ENCODE measurements at regions not wholly inside any gene's neighbourhood (a gene's known extent, or its start where the extent isn't known, plus 50 kb on each side); places are given as distances from the start of the nearest gene placed in this dataset.

- CTCF ChIA-PET: no interaction called here
- TF ChIP-seq PKNOX1 (IDR thresholded peaks at IDR 0.05): no peak
- no peak for TF ChIP-seq L3MBTL2 (conservative IDR thresholded peaks at IDR 0.05)
- no peak for TF ChIP-seq FOXA1 (IDR thresholded peaks at IDR 0.05)
- no peak for TF ChIP-seq SUZ12 (IDR thresholded peaks at IDR 0.05)
- TF ChIP-seq NFRKB (IDR thresholded peaks at IDR 0.05): no peak
- TF ChIP-seq ZNF384 (IDR thresholded peaks at IDR 0.05): no peak
- no peak for DNase-seq (ENCODE audit: extremely low spot score)
- POLR2A ChIA-PET: no interaction called here
Observed at GRCh38 chr1:4375812-4376211, 278.6 kb upstream of the AJAP1 start.

GRCh38 chr1:4379451-4380175 is 274.8 kb upstream of the AJAP1 start:
- TF ChIP-seq LEF1 (IDR thresholded peaks at IDR 0.05; ENCODE audit: borderline replicate concordance): no peak
- no peak for TF ChIP-seq FOXA1 (IDR thresholded peaks at IDR 0.05)
- no peak for TF ChIP-seq CTBP1 (IDR thresholded peaks at IDR 0.05; ENCODE audit: borderline replicate concordance)
- TF ChIP-seq SUZ12 (IDR thresholded peaks at IDR 0.05): no peak
- no peak for TF ChIP-seq ELF4 (IDR thresholded peaks at IDR 0.05)
- no peak for TF ChIP-seq ARNT (IDR thresholded peaks at IDR 0.05)
- TF ChIP-seq FOXM1 (IDR thresholded peaks at IDR 0.05; ENCODE audit: borderline replicate concordance): no peak
- TF ChIP-seq NFRKB (IDR thresholded peaks at IDR 0.05): no peak
- ChIA-PET CTCF (no interaction called here), POLR2A (no interaction called here)
- no peak for DNase-seq (ENCODE audit: extremely low spot score)

GRCh38 chr1:4380564-4381168 is 273.7 kb upstream of the AJAP1 start:
- POLR2A ChIA-PET: no interaction called here
- CTCF ChIA-PET: no interaction called here
- no peak for DNase-seq (ENCODE audit: extremely low spot score)
- TF ChIP-seq FOXA1 (IDR thresholded peaks at IDR 0.05) (no peak), CTBP1 (IDR thresholded peaks at IDR 0.05; ENCODE audit: borderline replicate concordance) (no peak), ARNT (IDR thresholded peaks at IDR 0.05) (no peak), FOXM1 (IDR thresholded peaks at IDR 0.05; ENCODE audit: borderline replicate concordance) (no peak), PKNOX1 (IDR thresholded peaks at IDR 0.05) (no peak), ELF4 (IDR thresholded peaks at IDR 0.05) (no peak), LEF1 (IDR thresholded peaks at IDR 0.05; ENCODE audit: borderline replicate concordance) (no peak), BHLHE40 (IDR thresholded peaks at IDR 0.05; ENCODE audit: borderline replicate concordance) (no peak), NFRKB (IDR thresholded peaks at IDR 0.05) (no peak), ZNF384 (IDR thresholded peaks at IDR 0.05) (no peak)

GRCh38 chr1:4393191-4393590 is 261.2 kb upstream of the AJAP1 start:
- DNase-seq (ENCODE audit: extremely low spot score): no peak
- ChIA-PET POLR2A (no interaction called here), CTCF (no interaction called here)
- TF ChIP-seq PKNOX1 (IDR thresholded peaks at IDR 0.05) (no peak), NFRKB (IDR thresholded peaks at IDR 0.05) (no peak), ELF4 (IDR thresholded peaks at IDR 0.05) (no peak), FOXM1 (IDR thresholded peaks at IDR 0.05; ENCODE audit: borderline replicate concordance) (no peak), SP1 (IDR thresholded peaks at IDR 0.05) (no peak)

- ChIA-PET POLR2A (no interaction called here), CTCF (no interaction called here)
- TF ChIP-seq SUZ12 (IDR thresholded peaks at IDR 0.05): no peak
- no peak for TF ChIP-seq TARDBP (IDR thresholded peaks at IDR 0.05)
- TF ChIP-seq FOXM1 (IDR thresholded peaks at IDR 0.05; ENCODE audit: borderline replicate concordance): no peak
- no peak for TF ChIP-seq PKNOX1 (IDR thresholded peaks at IDR 0.05)
- TF ChIP-seq HDGF (IDR thresholded peaks at IDR 0.05; ENCODE audit: borderline replicate concordance): no peak
- no peak for TF ChIP-seq FOXA1 (IDR thresholded peaks at IDR 0.05)
- TF ChIP-seq ZNF384 (IDR thresholded peaks at IDR 0.05): no peak
- TF ChIP-seq CTBP1 (IDR thresholded peaks at IDR 0.05; ENCODE audit: borderline replicate concordance): no peak
- no peak for TF ChIP-seq BHLHE40 (IDR thresholded peaks at IDR 0.05; ENCODE audit: borderline replicate concordance)
- no peak for TF ChIP-seq L3MBTL2 (conservative IDR thresholded peaks at IDR 0.05)
- TF ChIP-seq SP1 (IDR thresholded peaks at IDR 0.05): no peak
- TF ChIP-seq ARNT (IDR thresholded peaks at IDR 0.05): no peak
- no peak for TF ChIP-seq NFRKB (IDR thresholded peaks at IDR 0.05)
- TF ChIP-seq FOXK2 (IDR thresholded peaks at IDR 0.05): no peak
- TF ChIP-seq ELF4 (IDR thresholded peaks at IDR 0.05): no peak
- TF ChIP-seq LEF1 (IDR thresholded peaks at IDR 0.05; ENCODE audit: borderline replicate concordance): no peak
- no peak for DNase-seq (ENCODE audit: extremely low spot score)
Observed at GRCh38 chr1:4394366-4394765, 260.0 kb upstream of the AJAP1 start.

- no peak for DNase-seq (ENCODE audit: extremely low spot score)
- TF ChIP-seq NFRKB (IDR thresholded peaks at IDR 0.05) (no peak), BHLHE40 (IDR thresholded peaks at IDR 0.05; ENCODE audit: borderline replicate concordance) (no peak), HDGF (IDR thresholded peaks at IDR 0.05; ENCODE audit: borderline replicate concordance) (no peak), CTBP1 (IDR thresholded peaks at IDR 0.05; ENCODE audit: borderline replicate concordance) (no peak), TARDBP (IDR thresholded peaks at IDR 0.05) (no peak), SP1 (IDR thresholded peaks at IDR 0.05) (no peak), L3MBTL2 (conservative IDR thresholded peaks at IDR 0.05) (no peak), FOXA1 (IDR thresholded peaks at IDR 0.05) (no peak), ELF4 (IDR thresholded peaks at IDR 0.05) (no peak), ARNT (IDR thresholded peaks at IDR 0.05) (no peak), PKNOX1 (IDR thresholded peaks at IDR 0.05) (no peak), ZNF384 (IDR thresholded peaks at IDR 0.05) (no peak), LEF1 (IDR thresholded peaks at IDR 0.05; ENCODE audit: borderline replicate concordance) (no peak), SUZ12 (IDR thresholded peaks at IDR 0.05) (no peak)
- ChIA-PET POLR2A (no interaction called here), CTCF (no interaction called here)
Observed at GRCh38 chr1:4395158-4395557, 259.3 kb upstream of the AJAP1 start.
